Anterior cingulate cortex (tissue), 58 donors: ENCODE measurements at regions not wholly inside any gene's neighbourhood (a gene's known extent, or its start where the extent isn't known, plus 50 kb on each side); places are given as distances from the start of the nearest gene placed in this dataset.

Source experiments
- DNase-seq, 58 donors: peaks; one replicate each; lab custom pipeline; 2025; lab: John Stamatoyannopoulos, UW

DNA sequence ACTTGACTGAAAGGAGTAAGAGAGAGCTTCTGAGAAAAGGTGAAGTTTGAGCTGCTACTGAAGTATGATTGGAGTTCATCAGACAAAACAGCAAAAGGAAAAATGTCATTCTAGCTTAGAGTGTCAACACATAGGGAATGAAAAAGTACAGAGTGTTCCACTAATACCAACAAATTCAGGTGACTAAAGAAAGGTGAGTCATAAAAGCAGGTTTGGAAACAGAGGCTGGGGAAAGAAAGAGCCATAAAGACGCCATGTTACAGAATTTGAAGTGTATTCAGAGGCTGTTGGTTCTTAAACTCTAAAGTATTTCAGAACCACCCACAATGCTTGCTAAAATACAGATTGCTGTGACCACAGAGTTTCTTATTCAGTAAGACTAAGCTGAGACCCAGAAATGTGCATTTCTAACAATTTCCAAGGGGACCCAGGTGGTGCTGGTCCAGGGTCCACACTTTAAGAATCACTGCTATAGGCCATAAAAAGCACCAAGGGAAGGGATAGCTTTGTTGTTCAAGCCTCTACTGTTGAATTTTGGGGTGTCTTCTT, 143.1 kb downstream of the ELAPOR2 start:
- no peak for DNase-seq

DNA sequence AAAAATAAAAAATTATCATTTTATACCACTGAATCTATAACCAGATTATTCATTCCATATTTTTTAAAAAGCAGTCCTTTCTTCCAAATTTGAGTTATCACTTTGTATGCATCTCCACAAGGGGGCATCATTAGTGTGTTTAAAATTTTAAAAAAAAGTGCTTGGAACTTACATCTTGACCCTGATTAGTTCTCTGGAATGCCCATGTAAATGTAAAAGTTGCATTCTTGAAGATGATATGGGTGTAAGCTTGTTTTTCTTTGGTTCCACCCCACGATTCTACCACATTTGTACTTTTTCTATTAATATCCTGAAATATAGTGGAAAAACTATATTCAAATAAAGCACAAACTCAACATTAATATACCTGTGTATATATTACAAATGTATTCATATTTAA, 144.9 kb downstream of the ELAPOR2 start:
- DNase-seq = no peak
